ENCODE measurements at regions not wholly inside any gene's neighbourhood (a gene's known extent, or its start where the extent isn't known, plus 50 kb on each side); places are given as distances from the start of the nearest gene placed in this dataset.

DNA sequence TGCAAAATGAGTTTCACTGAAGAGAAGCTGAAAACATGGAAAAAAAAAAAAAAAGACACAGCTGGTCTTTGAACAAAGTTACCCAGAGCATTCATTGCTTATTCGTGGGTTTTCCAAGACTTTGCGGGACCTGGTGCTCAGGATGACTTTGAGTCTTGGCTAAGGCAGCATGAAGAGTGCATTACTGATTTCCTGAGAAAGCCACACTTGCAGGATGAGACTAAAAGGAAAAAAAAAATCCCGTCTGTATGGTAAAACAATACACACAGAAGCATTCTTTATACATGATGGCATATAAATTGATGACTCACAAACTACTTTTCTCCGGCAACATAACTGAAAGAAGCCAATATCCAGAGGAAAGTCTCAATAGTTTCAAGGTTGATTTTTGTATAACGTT is 195.4 kb downstream of the SPP2 start:
- H3K36me3 ChIP-seq, result no peaks in the 10 kb centered on the region
- H3K4me1 ChIP-seq, result no peaks in the 10 kb centered on the region
- intact Hi-C loops (cut with DNase I; ENCODE audit: low total_unique reads), result no loop called here
- no peak overlapping the region for H3K27ac ChIP-seq
- DNase-seq, result no peak
- no peak overlapping the region for H3K4me3 ChIP-seq
- H3K27me3 ChIP-seq, result peaks cover 0 to 9% of the 10 kb centered on the region in 2 donors
- no peaks in the 10 kb centered on the region for H3K9me3 ChIP-seq
- TF ChIP-seq, protein P1, sequence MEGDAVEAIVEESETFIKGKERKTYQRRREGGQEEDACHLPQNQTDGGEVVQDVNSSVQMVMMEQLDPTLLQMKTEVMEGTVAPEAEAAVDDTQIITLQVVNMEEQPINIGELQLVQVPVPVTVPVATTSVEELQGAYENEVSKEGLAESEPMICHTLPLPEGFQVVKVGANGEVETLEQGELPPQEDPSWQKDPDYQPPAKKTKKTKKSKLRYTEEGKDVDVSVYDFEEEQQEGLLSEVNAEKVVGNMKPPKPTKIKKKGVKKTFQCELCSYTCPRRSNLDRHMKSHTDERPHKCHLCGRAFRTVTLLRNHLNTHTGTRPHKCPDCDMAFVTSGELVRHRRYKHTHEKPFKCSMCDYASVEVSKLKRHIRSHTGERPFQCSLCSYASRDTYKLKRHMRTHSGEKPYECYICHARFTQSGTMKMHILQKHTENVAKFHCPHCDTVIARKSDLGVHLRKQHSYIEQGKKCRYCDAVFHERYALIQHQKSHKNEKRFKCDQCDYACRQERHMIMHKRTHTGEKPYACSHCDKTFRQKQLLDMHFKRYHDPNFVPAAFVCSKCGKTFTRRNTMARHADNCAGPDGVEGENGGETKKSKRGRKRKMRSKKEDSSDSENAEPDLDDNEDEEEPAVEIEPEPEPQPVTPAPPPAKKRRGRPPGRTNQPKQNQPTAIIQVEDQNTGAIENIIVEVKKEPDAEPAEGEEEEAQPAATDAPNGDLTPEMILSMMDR (IDR thresholded peaks at IDR 0.05), result no peak

DNA sequence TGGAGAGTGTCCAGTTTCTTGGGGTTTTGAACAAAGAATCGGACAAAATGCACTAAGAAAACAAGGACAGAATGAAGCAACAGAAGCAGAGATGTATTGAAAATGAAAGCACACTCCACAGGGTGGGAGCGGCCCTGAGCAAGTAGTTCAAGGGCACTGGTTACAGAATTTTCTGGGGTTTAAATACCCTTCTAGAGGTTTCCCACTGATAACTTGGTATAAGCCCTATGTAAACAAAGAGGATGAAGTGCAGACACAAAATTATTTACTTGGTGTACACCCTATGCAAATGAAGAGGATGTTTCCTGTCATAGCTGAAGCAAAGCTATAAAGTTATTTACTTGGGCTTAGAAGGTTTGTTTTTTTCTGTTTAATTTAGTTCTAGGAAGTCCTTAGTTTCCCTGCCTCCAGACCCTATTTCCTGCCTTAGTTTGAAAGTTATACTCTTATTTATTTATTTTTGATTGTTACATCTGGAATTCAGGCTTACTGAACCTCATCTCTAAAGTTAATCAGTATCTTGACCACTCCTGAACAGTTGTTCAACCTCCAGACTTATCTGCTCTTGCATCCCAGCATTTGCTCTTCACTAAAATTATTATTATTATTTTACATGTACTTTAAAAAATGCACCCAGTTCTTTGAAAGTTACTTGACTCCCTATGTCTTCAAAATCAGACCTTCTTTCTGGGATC is 193.5 kb downstream of the SPP2 start:
- H3K4me3 ChIP-seq, result no peak overlapping the region
- H3K27me3 ChIP-seq, result peaks cover 0 to 9% of the 10 kb centered on the region in 2 donors
- no peak overlapping the region for H3K27ac ChIP-seq
- DNase-seq, result no peak
- H3K9me3 ChIP-seq, result no peaks in the 10 kb centered on the region
- intact Hi-C loops (cut with DNase I; ENCODE audit: low total_unique reads), result no loop called here
- no peaks in the 10 kb centered on the region for H3K36me3 ChIP-seq
- no peaks in the 10 kb centered on the region for H3K4me1 ChIP-seq
- TF ChIP-seq, protein P1 (IDR thresholded peaks at IDR 0.05), result no peak

DNA sequence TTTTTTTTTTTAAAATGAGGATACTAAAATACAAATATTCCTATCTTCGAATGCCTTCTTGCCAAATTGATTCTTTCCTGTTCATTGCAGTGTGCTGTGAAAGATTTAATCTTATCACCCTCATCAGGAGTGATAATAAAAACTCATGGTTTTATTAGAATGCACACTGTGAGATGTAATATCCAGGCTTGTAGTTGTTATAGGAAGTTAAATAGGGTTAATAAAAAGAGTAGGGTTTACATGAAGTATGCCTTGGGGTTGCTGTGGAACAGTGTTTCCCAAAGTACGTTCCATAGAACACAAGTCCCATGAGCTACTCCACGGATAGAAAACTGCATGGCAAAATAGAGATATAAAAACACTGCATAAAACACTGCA is 191.9 kb downstream of the SPP2 start:
- H3K4me3 ChIP-seq, result no peak overlapping the region
- no peaks in the 10 kb centered on the region for H3K36me3 ChIP-seq
- intact Hi-C loops (cut with DNase I; ENCODE audit: low total_unique reads), result no loop called here
- no peak for DNase-seq
- no peaks in the 10 kb centered on the region for H3K4me1 ChIP-seq
- TF ChIP-seq, protein P1 (IDR thresholded peaks at IDR 0.05), result no peak
- H3K27ac ChIP-seq, result no peak overlapping the region
- H3K9me3 ChIP-seq, result no peaks in the 10 kb centered on the region
- peaks cover 0 to 3% of the 10 kb centered on the region in 2 donors for H3K27me3 ChIP-seq

DNA sequence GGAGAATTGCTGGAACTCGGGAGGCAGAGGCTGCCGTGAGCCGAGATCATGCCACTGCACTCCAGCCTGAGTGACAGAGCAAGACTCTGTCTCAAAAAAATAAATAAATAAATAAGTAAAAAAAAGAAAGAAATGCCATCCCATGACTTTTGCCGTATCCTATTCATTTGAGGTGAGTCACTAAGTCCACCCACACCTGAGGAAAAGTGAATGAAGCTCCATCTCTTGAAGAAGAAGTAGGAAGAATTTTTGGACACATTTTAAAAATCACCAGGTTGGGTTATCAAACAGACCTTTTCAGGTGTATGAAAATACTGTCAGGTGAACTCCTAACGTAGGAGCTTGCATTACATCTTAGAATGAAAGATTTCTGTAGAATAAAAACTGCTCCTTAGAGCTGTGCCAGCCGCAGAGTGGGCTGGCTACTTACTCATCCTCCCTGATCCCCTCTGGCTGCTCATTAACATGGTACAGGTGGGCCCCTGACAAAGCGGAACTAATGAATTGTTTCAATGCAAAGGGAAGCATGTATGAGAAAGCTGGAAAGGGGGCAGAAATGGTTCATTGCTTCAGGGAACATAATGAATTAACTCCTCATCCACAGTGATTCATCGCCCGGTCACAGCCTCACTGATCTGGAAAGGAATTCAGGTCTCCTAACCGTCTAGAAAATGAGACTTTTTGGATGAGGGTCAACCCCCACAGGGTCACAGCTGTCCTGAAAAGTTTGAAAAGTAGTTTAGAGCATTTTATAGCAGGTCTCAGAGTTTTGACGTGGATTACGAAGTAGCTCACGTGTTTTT is 191.4 kb downstream of the SPP2 start:
- TF ChIP-seq, protein P1 (IDR thresholded peaks at IDR 0.05), result no peak
- Histone ChIP-seq H3K36me3 (no peaks in the 10 kb centered on the region), H3K27me3 (no peaks in the 10 kb centered on the region), H3K27ac (no peak overlapping the region), H3K4me1 (no peaks in the 10 kb centered on the region), H3K9me3 (no peaks in the 10 kb centered on the region), H3K4me3 (no peak overlapping the region)
- no peak for DNase-seq
- intact Hi-C loops (cut with DNase I; ENCODE audit: low total_unique reads), result no loop called here

DNA sequence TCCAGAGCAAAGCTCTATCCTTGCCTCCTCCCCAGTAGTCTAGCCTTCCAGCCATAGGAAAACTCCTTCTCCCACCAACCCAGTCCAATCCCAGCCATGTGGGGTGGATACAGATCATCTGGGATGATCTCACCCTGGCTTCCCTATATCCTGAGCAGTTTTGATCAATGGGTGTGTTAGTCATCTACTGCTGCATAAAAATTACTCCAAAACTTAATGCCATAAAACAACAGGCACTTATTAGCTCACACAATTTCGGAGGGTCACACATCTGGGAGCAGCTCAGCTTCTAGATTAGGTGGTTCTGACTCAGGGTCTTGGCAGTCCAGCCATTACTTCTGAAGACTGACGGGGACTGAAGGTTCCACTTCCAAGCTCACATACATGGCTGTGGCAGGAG is 190.4 kb downstream of the SPP2 start:
- Histone ChIP-seq H3K9me3 (no peaks in the 10 kb centered on the region), H3K27ac (no peak overlapping the region), H3K4me1 (no peaks in the 10 kb centered on the region), H3K36me3 (no peaks in the 10 kb centered on the region), H3K27me3 (no peaks in the 10 kb centered on the region), H3K4me3 (no peak overlapping the region)
- TF ChIP-seq, protein P1 (IDR thresholded peaks at IDR 0.05), result no peak
- DNase-seq, result no peak
- intact Hi-C loops (cut with DNase I; ENCODE audit: low total_unique reads), result no loop called here

Measured in tibial artery (tissue), 4 donors.